ENCODE measurements at regions not wholly inside any gene's neighbourhood (a gene's known extent, or its start where the extent isn't known, plus 50 kb on each side); places are given as distances from the start of the nearest gene placed in this dataset.

DNA sequence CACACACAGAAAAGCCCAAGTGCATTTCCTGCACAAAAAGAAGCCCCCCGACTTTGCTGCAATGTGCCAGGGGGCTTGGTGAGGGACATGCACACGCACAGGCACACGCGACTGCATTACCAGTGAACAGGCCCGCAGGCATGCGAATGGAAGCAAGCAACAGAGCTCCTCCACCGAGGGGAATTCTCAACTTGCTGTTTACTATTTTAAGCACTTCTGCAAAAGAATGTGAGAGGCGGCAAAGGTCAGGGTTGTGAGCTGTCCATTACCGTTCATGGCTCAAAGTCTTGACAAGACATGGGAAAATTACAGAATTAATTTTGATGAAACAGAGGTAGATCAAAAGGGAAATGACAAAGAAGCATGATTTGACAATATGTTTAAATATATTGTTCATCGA, 342.5 kb upstream of the NOCT start:
- TF ChIP-seq, protein P1, sequence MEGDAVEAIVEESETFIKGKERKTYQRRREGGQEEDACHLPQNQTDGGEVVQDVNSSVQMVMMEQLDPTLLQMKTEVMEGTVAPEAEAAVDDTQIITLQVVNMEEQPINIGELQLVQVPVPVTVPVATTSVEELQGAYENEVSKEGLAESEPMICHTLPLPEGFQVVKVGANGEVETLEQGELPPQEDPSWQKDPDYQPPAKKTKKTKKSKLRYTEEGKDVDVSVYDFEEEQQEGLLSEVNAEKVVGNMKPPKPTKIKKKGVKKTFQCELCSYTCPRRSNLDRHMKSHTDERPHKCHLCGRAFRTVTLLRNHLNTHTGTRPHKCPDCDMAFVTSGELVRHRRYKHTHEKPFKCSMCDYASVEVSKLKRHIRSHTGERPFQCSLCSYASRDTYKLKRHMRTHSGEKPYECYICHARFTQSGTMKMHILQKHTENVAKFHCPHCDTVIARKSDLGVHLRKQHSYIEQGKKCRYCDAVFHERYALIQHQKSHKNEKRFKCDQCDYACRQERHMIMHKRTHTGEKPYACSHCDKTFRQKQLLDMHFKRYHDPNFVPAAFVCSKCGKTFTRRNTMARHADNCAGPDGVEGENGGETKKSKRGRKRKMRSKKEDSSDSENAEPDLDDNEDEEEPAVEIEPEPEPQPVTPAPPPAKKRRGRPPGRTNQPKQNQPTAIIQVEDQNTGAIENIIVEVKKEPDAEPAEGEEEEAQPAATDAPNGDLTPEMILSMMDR (conservative IDR thresholded peaks at IDR 0.05; ENCODE audit: low read depth, low read length), result no peak
- no peak for TF ChIP-seq POLR2A (IDR thresholded peaks at IDR 0.05; ENCODE audit: low read depth, low read length)
- TF ChIP-seq CEBPB (IDR thresholded peaks at IDR 0.05; ENCODE audit: low read depth, low read length), result no peak
- no peak for TF ChIP-seq CHD1 (IDR thresholded peaks at IDR 0.05; ENCODE audit: low read depth, low read length)
- no peak for TF ChIP-seq MAFK (IDR thresholded peaks at IDR 0.05; ENCODE audit: low read depth, low read length)
- TF ChIP-seq RFX5 (IDR thresholded peaks at IDR 0.05; ENCODE audit: low read depth, low read length), result no peak
- TF ChIP-seq SMC3 (IDR thresholded peaks at IDR 0.05; ENCODE audit: low read depth, low read length), result no peak
- no peak for TF ChIP-seq FOS (IDR thresholded peaks at IDR 0.05; ENCODE audit: low read depth, low read length)
- TF ChIP-seq RAD21 (IDR thresholded peaks at IDR 0.05; ENCODE audit: low read length), result no peak
- TF ChIP-seq MXI1 (IDR thresholded peaks at IDR 0.05; ENCODE audit: borderline replicate concordance, low read depth, low read length), result no peak
- no peak for TF ChIP-seq NFE2L2 (IDR thresholded peaks at IDR 0.05; ENCODE audit: low read depth, low read length)
